WTC11 (cell line): ENCODE measurements at regions not wholly inside any gene's neighbourhood (a gene's known extent, or its start where the extent isn't known, plus 50 kb on each side); places are given as distances from the start of the nearest gene placed in this dataset.

ENCODE experiments used
- AFF4 ChIP-seq: sonication (generic); formaldehyde crosslinking; IDR thresholded peaks from 2 replicates; pipeline ENCODE4 v1.8.1; 2023; ENCODE audit warnings: mild to moderate bottlenecking, missing genetic modification reagents, borderline replicate concordance
- CTCF ChIP-seq: fragments of 200-600 bp; IDR thresholded peaks from 2 replicates; pipeline ENCODE4 v1.8.0; 2022; ENCODE audit warnings: antibody characterized with exemption
- MXD4 ChIP-seq: fragments of 250-450 bp; sonication (Bioruptor Pico); IDR thresholded peaks from 2 replicates; pipeline ENCODE4 v1.8.0; 2021; ENCODE audit warnings: mild to moderate bottlenecking, moderate library complexity, borderline replicate concordance
- RELA ChIP-seq: sonication (generic); formaldehyde crosslinking; IDR thresholded peaks from 2 replicates; pipeline ENCODE4 v1.8.1; 2022; ENCODE audit warnings: missing genetic modification reagents, mild to moderate bottlenecking, borderline replicate concordance

- TF ChIP-seq CTCF (no peak), MXD4 (CRISPR knock-in tag) (no peak), RELA (CRISPR knock-in tag) (no peak), AFF4 (CRISPR knock-in tag) (no peak)
These were observed 471.0 kb downstream of the COL12A1 start for GRCh38 chr6:74734901-74735300.
